Ishikawa (cell line): ENCODE measurements at regions not wholly inside any gene's neighbourhood (a gene's known extent, or its start where the extent isn't known, plus 50 kb on each side); places are given as distances from the start of the nearest gene placed in this dataset.

Experiments used
- CEBPB ChIP-seq: IDR thresholded peaks from 2 replicates; pipeline ENCODE4 v1.6.1; 2012
- CREB1 ChIP-seq: IDR thresholded peaks from 2 replicates; pipeline ENCODE4 v1.6.1; 2012; ENCODE audit warnings: low read depth
- EGR1 ChIP-seq: IDR thresholded peaks from 2 replicates; pipeline ENCODE4 v1.6.1; 2012
- EP300 ChIP-seq: IDR thresholded peaks from 2 replicates; pipeline ENCODE4 v1.6.1; 2012; ENCODE audit warnings: borderline replicate concordance
- FOXM1 ChIP-seq: IDR thresholded peaks from 2 replicates; pipeline ENCODE4 v1.6.1; 2012; ENCODE audit warnings: low read depth, borderline replicate concordance
- MAX ChIP-seq: IDR thresholded peaks from 2 replicates; pipeline ENCODE4 v1.6.1; 2012
- NFIC ChIP-seq: IDR thresholded peaks from 2 replicates; pipeline ENCODE4 v1.6.1; 2012
- RAD21 ChIP-seq: IDR thresholded peaks from 2 replicates; pipeline ENCODE4 v1.6.1; 2012; ENCODE audit warnings: low read depth
- REST ChIP-seq: IDR thresholded peaks from 2 replicates; pipeline ENCODE4 v1.6.1; 2012; ENCODE audit warnings: low read depth, mild to moderate bottlenecking
- TAF1 ChIP-seq: IDR thresholded peaks from 2 replicates; pipeline ENCODE4 v1.6.1; 2012; ENCODE audit warnings: low read depth, mild to moderate bottlenecking
- TCF12 ChIP-seq: IDR thresholded peaks from 2 replicates; pipeline ENCODE4 v1.6.1; 2012; ENCODE audit warnings: low read depth
- TEAD4 ChIP-seq: IDR thresholded peaks from 2 replicates; pipeline ENCODE4 v1.6.1; 2012
- YY1 ChIP-seq: IDR thresholded peaks from 2 replicates; pipeline ENCODE4 v1.6.1; 2012; ENCODE audit warnings: low read depth
- ZBTB7A ChIP-seq: IDR thresholded peaks from 2 replicates; pipeline ENCODE4 v1.6.1; 2012; ENCODE audit warnings: low read depth

GRCh38 chr22:47593911-47594311 is 831.5 kb downstream of the TBC1D22A start:
- TF ChIP-seq RAD21 (no peak), NFIC (no peak), REST (no peak), CREB1 (no peak), EP300 (no peak), TAF1 (no peak), TEAD4 (no peak), CEBPB (no peak), YY1 (no peak), FOXM1 (no peak), EGR1 (no peak), MAX (no peak), TCF12 (no peak), ZBTB7A (no peak)
